ENCODE measurements at regions not wholly inside any gene's neighbourhood (a gene's known extent, or its start where the extent isn't known, plus 50 kb on each side); places are given as distances from the start of the nearest gene placed in this dataset.

DNA sequence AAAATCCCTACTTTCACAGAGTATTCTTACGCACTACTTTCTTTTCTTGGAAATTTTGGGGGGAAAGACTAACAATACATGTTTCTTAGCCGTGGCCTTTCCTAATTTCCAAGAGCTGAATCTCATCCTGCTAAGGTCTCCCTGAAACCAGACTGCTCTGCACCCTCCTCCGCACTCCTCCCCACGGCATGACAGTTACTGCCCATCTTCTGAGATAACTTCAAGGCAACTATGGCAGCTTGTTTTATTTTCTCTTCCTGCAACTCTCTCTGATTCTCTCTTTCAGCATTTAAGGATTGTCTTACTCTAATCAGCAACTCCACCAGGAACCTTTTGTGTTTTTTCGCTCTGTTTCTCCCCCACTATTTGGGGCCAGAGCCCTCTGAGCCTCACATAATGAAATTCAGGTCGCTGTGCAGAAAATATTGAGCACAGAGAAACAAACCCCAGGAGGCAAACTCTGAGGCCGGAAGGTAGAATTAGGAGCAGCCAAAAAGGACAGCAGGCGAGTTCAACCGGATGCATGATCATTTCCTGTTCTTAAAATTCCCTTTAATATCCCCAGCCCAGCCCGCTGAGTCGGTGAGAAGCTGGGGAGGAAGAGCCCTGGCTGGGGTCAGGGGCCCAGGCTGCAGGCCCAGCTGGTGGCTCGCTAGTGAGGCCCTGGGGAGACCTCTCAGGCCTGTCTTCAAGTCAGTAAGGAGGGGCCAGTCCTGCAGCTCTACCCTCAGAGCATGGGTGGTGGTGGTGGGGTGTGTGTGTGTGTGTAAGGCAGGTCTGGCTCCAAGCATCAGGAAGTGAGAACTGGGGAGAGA lies 213.6 kb upstream of the S1PR3 start (continued):
- TF ChIP-seq GTF2F1 (IDR thresholded peaks at IDR 0.05; ENCODE audit: borderline replicate concordance, low read depth, low read length) (no peak), SIX5 (IDR thresholded peaks at IDR 0.05; ENCODE audit: low read depth, low read length) (no peak), CREB1 (IDR thresholded peaks at IDR 0.05) (no peak), YY1 (IDR thresholded peaks at IDR 0.05; ENCODE audit: low read depth, low read length) (no peak), TEAD4 (IDR thresholded peaks at IDR 0.05; ENCODE audit: low read depth, low read length) (no peak), CHD7 (IDR thresholded peaks at IDR 0.05; ENCODE audit: insufficient replicate concordance, low read length) (no peak), EZH2 (IDR thresholded peaks at IDR 0.05; ENCODE audit: low read depth, low read length, severe bottlenecking) (no peak), TCF12 (IDR thresholded peaks at IDR 0.05; ENCODE audit: low read depth, low read length) (no peak)

Measured in H1 (cell line).